K562 (cell line): ENCODE measurements at regions not wholly inside any gene's neighbourhood (a gene's known extent, or its start where the extent isn't known, plus 50 kb on each side); places are given as distances from the start of the nearest gene placed in this dataset.

ENCODE experiments used
- ATAC-seq: fragments of 200-7000 bp; cut with Tn5 transposase; 3 replicates; pipeline ENCODE4 v1.9.1; 2020; ENCODE audit warnings: moderate library complexity
- BruUV-seq: library from RNA; stranded (reverse); fragments of 400-500 nt; replicated peaks from 2 replicates; lab custom pipeline; 2021; lab: Mats Ljungman, UMichigan
- CTCF ChIA-PET: fragments of 300-600 bp; formaldehyde crosslinking; extraction: SDS; loops from one replicate; lab custom pipeline; 2021; ENCODE audit warnings: low intra/inter-chr PET ratio; lab: Yijun Ruan, JAX
- POLR2A ChIA-PET: fragments of 300-600, 350-650 bp; sonication (Branson Sonifier 250); formaldehyde crosslinking; extraction: SDS; loops from one replicate; lab custom pipeline; 2021; ENCODE audit warnings: antibody characterized with exemption, inconsistent platforms; lab: Yijun Ruan, JAX
- DNase-seq, 4 experiments: peaks; one replicate each; pipeline versions ENCODE4 v3.0.0 to v3.0.0-alpha.2; 2011 to 2018; ENCODE audit warnings: low spot score in 3 of 4, mixed read lengths in 3 of 4; ENCODE audit errors: extremely low read depth in 1 of 4
- FAIRE-seq: peaks from 2 replicates; lab custom pipeline; 2011; peaks lifted over from hg19 to GRCh38; lab: Jason Lieb, UNC
- H2AFZ ChIP-seq: 2 replicates; pipeline ENCODE4 v1.6.0; 2011; ENCODE audit warnings: low read depth, low read length, control low read depth, inconsistent platforms
- H3K27ac ChIP-seq: fragments of 200-600 bp; 3 replicates; pipeline ENCODE4 v1.8.0; 2011; ENCODE audit warnings: low read depth, mild to moderate bottlenecking, control low read depth, inconsistent platforms, low read length, moderate library complexity, mixed read lengths; ENCODE audit errors: extremely low read depth
- H3K27me3 ChIP-seq, 2 experiments: fragments of 300-600 bp in 1 of 2; 2 replicates in 1 of 2; 3 replicates in 1 of 2; pipeline versions ENCODE4 v1.6.0 to v1.8.0; 2011; ENCODE audit warnings: inconsistent platforms in 2 of 2, low read length in 2 of 2, mild to moderate bottlenecking in 1 of 2, mixed read lengths in 1 of 2, moderate library complexity in 1 of 2; ENCODE audit not compliant: control insufficient read depth in 2 of 2, insufficient read depth in 2 of 2
- H3K36me3 ChIP-seq: fragments of 300-600 bp; 3 replicates; pipeline ENCODE4 v1.8.0; 2011; ENCODE audit warnings: mild to moderate bottlenecking, low read length, inconsistent platforms; ENCODE audit not compliant: control insufficient read depth, insufficient read depth
- H3K4me1 ChIP-seq, 2 experiments: fragments of 200-600 bp in 1 of 2; replicated peaks in 1 of 2; 2 replicates in 1 of 2; 3 replicates in 1 of 2; pipeline versions ENCODE4 v1.5.1 to v1.8.0; 2011; ENCODE audit warnings: inconsistent platforms in 2 of 2, low read length in 2 of 2, mild to moderate bottlenecking in 1 of 2, mixed read lengths in 1 of 2, moderate library complexity in 1 of 2; ENCODE audit not compliant: control insufficient read depth in 2 of 2, insufficient read depth in 2 of 2
- H3K4me2 ChIP-seq: 2 replicates; pipeline ENCODE4 v1.6.1; 2011; ENCODE audit warnings: low read length, control low read depth, inconsistent platforms, mixed read lengths; ENCODE audit not compliant: insufficient read depth
- H3K4me3 ChIP-seq: fragments of 200-600 bp; sonication (generic), shearing (Covaris generic); 2 replicates; pipeline ENCODE4 v1.5.1; 2016; ENCODE audit warnings: control low read depth, inconsistent platforms
- H3K79me2 ChIP-seq: fragments of 200-600 bp; 3 replicates; pipeline ENCODE4 v1.8.0; 2011; ENCODE audit warnings: low read length, inconsistent platforms; ENCODE audit not compliant: control insufficient read depth, insufficient read depth
- H3K9ac ChIP-seq, 2 experiments: 2 replicates each; pipeline versions ENCODE4 v1.6.0 to v1.6.1; 2011; ENCODE audit warnings: low read depth in 2 of 2, low read length in 2 of 2, control low read depth in 1 of 2, inconsistent platforms in 1 of 2, mild to moderate bottlenecking in 1 of 2, mixed read lengths in 1 of 2; ENCODE audit not compliant: insufficient read depth in 1 of 2
- H3K9me1 ChIP-seq: one replicate; pipeline ENCODE4 v1.6.0; 2011; ENCODE audit warnings: inconsistent platforms, mild to moderate bottlenecking, low read length, moderate library complexity; ENCODE audit not compliant: control insufficient read depth, insufficient read depth
- H3K9me3 ChIP-seq: replicated peaks from 2 replicates; pipeline ENCODE4 v1.5.1; 2011; ENCODE audit warnings: low read depth, low read length, inconsistent platforms; ENCODE audit not compliant: control insufficient read depth, insufficient read depth
- H4K20me1 ChIP-seq: replicated peaks from 2 replicates; pipeline ENCODE4 v1.6.1; 2011; ENCODE audit warnings: low read length, inconsistent platforms, mixed read lengths; ENCODE audit not compliant: control insufficient read depth, insufficient read depth
- CEBPG ChIP-seq, 3 experiments: fragments of 200-800 bp in 1 of 3; sonication (Bioruptor generic) in 1 of 3; sonication (generic) in 1 of 3; formaldehyde crosslinking in 1 of 3; IDR thresholded peaks in 2 of 3; conservative IDR thresholded peaks in 1 of 3; 2 replicates each; pipeline versions ENCODE4 v1.6.1 to v1.8.0; 2016 to 2022; ENCODE audit warnings: missing compliant biosample characterization in 2 of 3, missing genetic modification characterization in 2 of 3, mild to moderate bottlenecking in 1 of 3, missing genetic modification reagents in 1 of 3
- CHD4 ChIP-seq: fragments of 200-600 bp; sonication (generic); IDR thresholded peaks from 3 replicates; pipeline ENCODE4 v1.6.1; 2012; ENCODE audit warnings: low read depth, mild to moderate bottlenecking, mixed read lengths, low read length, inconsistent platforms; ENCODE audit not compliant: insufficient read depth, insufficient replicate concordance, poor library complexity, severe bottlenecking
- DACH1 ChIP-seq: fragments of 450-650 bp; IDR thresholded peaks from 2 replicates; pipeline ENCODE4 v1.6.1; 2018; ENCODE audit not compliant: partially characterized antibody
- FOXA1 ChIP-seq: fragments of 450-650 bp; IDR thresholded peaks from 2 replicates; pipeline ENCODE4 v1.6.1; 2016; ENCODE audit warnings: mild to moderate bottlenecking, borderline replicate concordance
- GATAD2B ChIP-seq: fragments of 450-650 bp; IDR thresholded peaks from 2 replicates; pipeline ENCODE4 v1.6.1; 2017; ENCODE audit warnings: mild to moderate bottlenecking, borderline replicate concordance
- HBP1 ChIP-seq: fragments of 450-650 bp; formaldehyde crosslinking; IDR thresholded peaks from 2 replicates; pipeline ENCODE4 v1.4.0; 2022; ENCODE audit warnings: missing genetic modification characterization
- NFIX ChIP-seq: fragments of 250-450 bp; sonication (Bioruptor Pico); IDR thresholded peaks from 2 replicates; pipeline ENCODE4 v1.4.0; 2020; ENCODE audit warnings: low read depth, mild to moderate bottlenecking, moderate library complexity
- RBM25 ChIP-seq: fragments of 200-400 bp; formaldehyde crosslinking; IDR thresholded peaks from 2 replicates; pipeline ENCODE4 v1.6.1; 2018; ENCODE audit warnings: low read length, low read depth, moderate library complexity; ENCODE audit not compliant: severe bottlenecking
- SLC30A9 ChIP-seq: fragments of 250-450 bp; sonication (Bioruptor Pico); IDR thresholded peaks from 2 replicates; pipeline ENCODE4 v1.8.0; 2022; ENCODE audit warnings: mild to moderate bottlenecking, moderate library complexity
- USF1 ChIP-seq: sonication (generic); formaldehyde crosslinking; IDR thresholded peaks from 2 replicates; pipeline ENCODE4 v1.9.0; 2022; ENCODE audit warnings: mild to moderate bottlenecking, missing genetic modification reagents
- ZBTB7A ChIP-seq: IDR thresholded peaks from 2 replicates; pipeline ENCODE4 v1.6.1; 2011; ENCODE audit warnings: low read depth, mild to moderate bottlenecking, low read length, moderate library complexity, borderline replicate concordance; ENCODE audit not compliant: control insufficient read depth
- ZFPM2 ChIP-seq: fragments of 250-450 bp; sonication (Bioruptor Pico); IDR thresholded peaks from 2 replicates; pipeline ENCODE4 v1.5.1; 2022; ENCODE audit warnings: mild to moderate bottlenecking
- ZNF143 ChIP-seq: sonication (generic); formaldehyde crosslinking; IDR thresholded peaks from 2 replicates; pipeline ENCODE4 v1.9.0; 2022; ENCODE audit warnings: mild to moderate bottlenecking, missing genetic modification reagents
- ZNF217 ChIP-seq: sonication (generic); formaldehyde crosslinking; IDR thresholded peaks from 2 replicates; pipeline ENCODE4 v1.8.0; 2022; ENCODE audit warnings: mild to moderate bottlenecking, missing genetic modification reagents
- ZNF766 ChIP-seq: fragments of 200-800 bp; sonication (Bioruptor generic); conservative IDR thresholded peaks from 2 replicates; pipeline ENCODE4 v1.6.1; 2016; ENCODE audit warnings: missing genetic modification characterization, missing compliant biosample characterization
- ZNF830 ChIP-seq: fragments of 250-450 bp; sonication (Bioruptor Pico); IDR thresholded peaks from 2 replicates; pipeline ENCODE4 v1.5.0; 2021; ENCODE audit warnings: mild to moderate bottlenecking
- WGBS: fragments of 100-300 bp; shearing (Covaris generic); methylation state at CpG from one replicate; pipeline ENCODE4 v1.1.6; 2016; ENCODE audit warnings: low coverage, mixed read lengths; ENCODE audit not compliant: insufficient coverage; ENCODE audit errors: missing lambda C conversion rate; 5-methylcytosine and 5-hydroxymethylcytosine counted together
- in situ Hi-C: fragments of 300-500 bp; cut with MboI; formaldehyde crosslinking; loops from 4 replicates; pipeline ENCODE4 v1.15.0; 2018; ENCODE audit warnings: inconsistent platforms, mixed read lengths
- intact Hi-C: fragments of 100-400 bp; cut with micrococcal nuclease; formaldehyde crosslinking; loops from 2 replicates; pipeline ENCODE4 v1.14.2; 2022

GRCh38 chr21:25341981-25342380 is 265.3 kb downstream of the MRPL39 start:
- Histone ChIP-seq H3K27ac (no peak overlapping the region), H3K27me3 (no peaks in the 10 kb centered on the region), H3K79me2 (no peaks in the 10 kb centered on the region), H2AFZ (no peak overlapping the region), H3K9me1 (no peaks in the 10 kb centered on the region), H3K4me3 (no peak overlapping the region), H3K4me1 (no peaks in the 10 kb centered on the region), H3K36me3 (no peaks in the 10 kb centered on the region), H3K4me2 (no peak overlapping the region), H4K20me1 (no peaks in the 10 kb centered on the region), H3K9ac (no peak overlapping the region), H3K9me3 (no peaks in the 10 kb centered on the region)
- ATAC-seq, result no peak
- POLR2A ChIA-PET, result no interaction called here
- no TSS peak for BruUV-seq
- intact Hi-C loops, result no loop called here
- no peak for DNase-seq
- TF ChIP-seq ZNF217 (no peak), ZNF143 (CRISPR knock-in tag) (no peak), ZBTB7A (no peak), DACH1 (no peak), HBP1 (CRISPR knock-in tag) (no peak), CEBPG (CRISPR knock-in tag; IDR thresholded peaks at IDR 0.05) (no peak), CEBPG (tag; conservative IDR thresholded peaks at IDR 0.05 in 1 of 2, IDR thresholded peaks at IDR 0.05 in 1 of 2) (no peak), GATAD2B (no peak), ZFPM2 (CRISPR knock-in tag) (no peak), CHD4 (no peak), ZNF830 (CRISPR knock-in tag) (no peak), USF1 (CRISPR knock-in tag) (no peak), NFIX (CRISPR knock-in tag) (no peak), FOXA1 (no peak), RBM25 (no peak), SLC30A9 (CRISPR knock-in tag) (no peak), ZNF766 (no peak)
- WGBS, result 0% methylated on average over 6 of the region's 6 CpGs
- no peak for FAIRE-seq
- CTCF ChIA-PET, result no interaction called here
- in situ Hi-C loops, result no loop called here
